Neural cell (in vitro differentiated cells): ENCODE measurements at regions not wholly inside any gene's neighbourhood (a gene's known extent, or its start where the extent isn't known, plus 50 kb on each side); places are given as distances from the start of the nearest gene placed in this dataset.

Experiments used
- CTCF ChIP-seq: fragments of 450-650 bp; IDR thresholded peaks from 2 replicates; pipeline ENCODE4 v1.5.1; 2014; ENCODE audit warnings: antibody characterized with exemption, mild to moderate bottlenecking, moderate library complexity; ENCODE audit not compliant: poor library complexity, severe bottlenecking
- EZH2 ChIP-seq: fragments of 200-600, 300-800 bp; shearing (Covaris generic), sonication (generic); IDR thresholded peaks from 2 replicates; pipeline ENCODE4 v1.6.1; 2014; ENCODE audit warnings: antibody characterized with exemption, low read length, borderline replicate concordance, mild to moderate bottlenecking; ENCODE audit not compliant: insufficient read depth, poor library complexity, severe bottlenecking
- MXI1 ChIP-seq: fragments of 450-650 bp; conservative IDR thresholded peaks from 2 replicates; pipeline ENCODE4 v1.6.1; 2014; ENCODE audit warnings: antibody characterized with exemption, mild to moderate bottlenecking; ENCODE audit not compliant: poor library complexity, severe bottlenecking
- POLR2AphosphoS5 ChIP-seq: IDR thresholded peaks from 2 replicates; pipeline ENCODE4 v1.6.1; 2012
- RAD21 ChIP-seq: fragments of 450-650 bp; conservative IDR thresholded peaks from 2 replicates; pipeline ENCODE4 v1.6.1; 2014; ENCODE audit warnings: antibody characterized with exemption, mild to moderate bottlenecking, moderate library complexity
- REST ChIP-seq: IDR thresholded peaks from 2 replicates; pipeline ENCODE4 v1.6.1; 2012; ENCODE audit warnings: borderline replicate concordance

GRCh38 chr2:19846030-19846429 is 55.8 kb downstream of the TTC32 start:
- no peak for TF ChIP-seq RAD21
- TF ChIP-seq CTCF: no peak
- TF ChIP-seq REST: no peak
- TF ChIP-seq EZH2: no peak
- no peak for TF ChIP-seq MXI1
- TF ChIP-seq POLR2AphosphoS5: no peak
